Brain microvascular endothelial cell (primary cell): ENCODE measurements at regions not wholly inside any gene's neighbourhood (a gene's known extent, or its start where the extent isn't known, plus 50 kb on each side); places are given as distances from the start of the nearest gene placed in this dataset.
A peak's percentile ranks its signal among the peaks of the same experiment; 100 is the strongest.

Experiments
- DNase-seq: peaks from one replicate; pipeline ENCODE4 v3.0.0-alpha.2; 2020
- H3K27ac ChIP-seq: fragments of 250-450 bp; sonication (Bioruptor Pico); 2 replicates; pipeline ENCODE4 v1.5.1; 2020; ENCODE audit warnings: mild to moderate bottlenecking, moderate library complexity
- H3K27me3 ChIP-seq: fragments of 250-450 bp; sonication (Bioruptor Pico); replicated peaks from 2 replicates; pipeline ENCODE4 v1.5.1; 2020; ENCODE audit warnings: mild to moderate bottlenecking
- H3K36me3 ChIP-seq: fragments of 250-450 bp; sonication (Bioruptor Pico); replicated peaks from 2 replicates; pipeline ENCODE4 v1.5.1; 2020; ENCODE audit warnings: mild to moderate bottlenecking
- H3K4me3 ChIP-seq: 2 replicates; pipeline ENCODE4 v1.5.1; 2011; ENCODE audit warnings: low read depth, mild to moderate bottlenecking, control low read depth, low read length, moderate library complexity
- in situ Hi-C: cut with HindIII; loops from 2 replicates; pipeline ENCODE4 v1.10.0; 2017; ENCODE audit warnings: low sequenced_read_pairs, low pct_ligation_motif_present
- TF ChIP-seq, protein P1 (sequence below): IDR thresholded peaks from 2 replicates; pipeline ENCODE4 v1.5.1; 2011; ENCODE audit warnings: low read depth, mild to moderate bottlenecking, moderate library complexity, low read length, control low read depth, inconsistent platforms; ENCODE audit errors: missing control alignments

DNA sequence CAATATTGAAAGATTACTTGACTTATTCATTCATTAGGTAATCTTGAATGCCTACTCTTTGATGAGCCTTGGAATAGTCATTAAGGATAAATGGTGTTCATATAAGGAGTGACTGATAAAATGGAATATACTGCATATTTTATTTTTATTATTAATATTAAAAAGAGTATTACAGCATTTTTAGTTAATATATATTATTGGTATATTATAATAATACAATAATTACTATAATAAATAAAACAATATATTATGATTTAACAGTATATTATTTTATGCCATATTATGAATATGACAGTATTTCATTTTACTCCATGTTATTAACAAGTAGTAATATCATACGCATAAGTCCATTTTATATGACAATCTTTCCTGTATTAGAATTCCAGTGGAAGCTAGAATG lies 490.8 kb upstream of the NFIA start:
- in situ Hi-C loops, result no loop called here
- no peak for DNase-seq
- no peak overlapping the region for H3K27ac ChIP-seq
- H3K4me3 ChIP-seq, result no peak overlapping the region
- TF ChIP-seq, protein P1, sequence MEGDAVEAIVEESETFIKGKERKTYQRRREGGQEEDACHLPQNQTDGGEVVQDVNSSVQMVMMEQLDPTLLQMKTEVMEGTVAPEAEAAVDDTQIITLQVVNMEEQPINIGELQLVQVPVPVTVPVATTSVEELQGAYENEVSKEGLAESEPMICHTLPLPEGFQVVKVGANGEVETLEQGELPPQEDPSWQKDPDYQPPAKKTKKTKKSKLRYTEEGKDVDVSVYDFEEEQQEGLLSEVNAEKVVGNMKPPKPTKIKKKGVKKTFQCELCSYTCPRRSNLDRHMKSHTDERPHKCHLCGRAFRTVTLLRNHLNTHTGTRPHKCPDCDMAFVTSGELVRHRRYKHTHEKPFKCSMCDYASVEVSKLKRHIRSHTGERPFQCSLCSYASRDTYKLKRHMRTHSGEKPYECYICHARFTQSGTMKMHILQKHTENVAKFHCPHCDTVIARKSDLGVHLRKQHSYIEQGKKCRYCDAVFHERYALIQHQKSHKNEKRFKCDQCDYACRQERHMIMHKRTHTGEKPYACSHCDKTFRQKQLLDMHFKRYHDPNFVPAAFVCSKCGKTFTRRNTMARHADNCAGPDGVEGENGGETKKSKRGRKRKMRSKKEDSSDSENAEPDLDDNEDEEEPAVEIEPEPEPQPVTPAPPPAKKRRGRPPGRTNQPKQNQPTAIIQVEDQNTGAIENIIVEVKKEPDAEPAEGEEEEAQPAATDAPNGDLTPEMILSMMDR, result no peak
- no peaks in the 10 kb centered on the region for H3K27me3 ChIP-seq
- H3K36me3 ChIP-seq, result no peaks in the 10 kb centered on the region

DNA sequence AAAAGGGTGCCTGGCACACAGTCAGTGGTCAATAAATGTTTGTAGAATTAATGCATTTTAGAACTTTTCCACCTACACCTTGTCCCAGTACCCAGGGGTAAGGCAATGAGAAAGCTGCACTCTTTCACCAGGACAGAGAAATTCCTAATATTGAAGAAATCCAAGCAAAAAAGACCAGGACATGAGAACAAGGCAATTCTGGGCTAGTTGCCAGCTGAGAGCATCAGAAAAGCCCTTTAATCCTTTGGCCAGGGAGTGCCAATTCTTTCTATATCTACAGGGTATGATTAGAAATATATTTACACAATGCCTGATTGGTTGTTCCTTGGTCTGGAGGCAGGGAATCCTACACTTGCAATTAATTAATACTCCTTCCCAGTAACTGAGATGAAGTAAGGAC lies 492.4 kb upstream of the NFIA start:
- Histone ChIP-seq H3K27ac (no peak overlapping the region), H3K36me3 (no peaks in the 10 kb centered on the region), H3K4me3 (no peak overlapping the region), H3K27me3 (no peaks in the 10 kb centered on the region)
- TF ChIP-seq, protein P1, result no peak
- DNase-seq, result peak; percentile 20
- in situ Hi-C loops, result no loop called here

DNA sequence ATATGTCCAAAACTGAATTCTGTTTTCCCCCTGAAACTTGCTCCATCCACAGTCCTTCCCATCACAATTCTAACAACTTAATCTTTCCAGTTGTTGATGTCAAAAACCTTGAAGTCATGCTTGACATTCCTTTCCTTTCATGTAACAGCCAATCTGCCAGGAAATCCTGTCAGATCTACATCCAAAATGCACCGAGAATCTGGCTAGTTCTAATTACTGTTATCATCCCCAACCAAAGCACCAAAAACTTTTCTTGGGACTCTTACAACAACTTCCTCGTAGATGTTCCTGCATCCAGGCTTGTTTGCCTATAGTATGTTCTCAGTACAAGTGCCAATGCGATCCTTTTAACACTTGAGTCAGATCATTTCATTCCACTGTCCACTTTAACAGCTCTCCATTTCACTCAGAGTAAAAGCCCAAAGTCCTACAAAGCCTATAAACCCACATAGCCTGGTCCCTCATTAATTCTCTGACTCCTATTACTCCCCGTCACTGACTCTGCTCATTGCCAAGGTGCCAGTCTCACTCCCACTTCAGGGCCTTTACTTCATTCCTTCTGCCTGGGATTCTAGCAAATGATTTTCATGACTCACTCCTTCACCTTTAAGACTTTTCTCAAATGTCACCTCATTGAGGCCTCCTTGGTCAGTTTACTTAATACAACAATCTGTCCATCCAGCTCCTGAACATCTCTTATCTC lies 493.2 kb upstream of the NFIA start:
- DNase-seq, result peak; percentile 14
- in situ Hi-C loops, result no loop called here
- no peak overlapping the region for H3K27ac ChIP-seq
- H3K36me3 ChIP-seq, result no peaks in the 10 kb centered on the region
- no peak overlapping the region for H3K4me3 ChIP-seq
- no peaks in the 10 kb centered on the region for H3K27me3 ChIP-seq
- TF ChIP-seq, protein P1, result no peak

DNA sequence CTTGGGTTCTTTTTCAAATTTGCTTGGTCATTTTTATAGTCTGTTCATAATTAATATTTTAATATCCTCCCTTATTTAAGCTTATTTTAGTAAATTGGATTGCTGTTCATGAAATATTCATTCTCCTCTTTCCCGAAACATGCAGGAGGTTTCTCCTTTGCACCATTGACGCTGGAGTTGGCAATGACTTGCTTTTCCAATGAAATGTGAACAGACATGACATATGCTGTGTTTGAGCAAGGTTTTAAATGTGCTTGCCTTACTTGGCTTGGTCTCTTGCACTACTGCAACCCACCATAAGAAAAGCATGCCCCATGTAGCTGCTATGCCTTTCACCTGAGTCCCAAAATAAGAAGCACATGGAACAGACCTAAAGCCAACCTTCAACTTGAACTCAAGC lies 498.0 kb upstream of the NFIA start:
- no peaks in the 10 kb centered on the region for H3K27me3 ChIP-seq
- H3K27ac ChIP-seq, result no peak overlapping the region
- TF ChIP-seq, protein P1, result no peak
- in situ Hi-C loops, result no loop called here
- no peak overlapping the region for H3K4me3 ChIP-seq
- no peaks in the 10 kb centered on the region for H3K36me3 ChIP-seq
- no peak for DNase-seq

DNA sequence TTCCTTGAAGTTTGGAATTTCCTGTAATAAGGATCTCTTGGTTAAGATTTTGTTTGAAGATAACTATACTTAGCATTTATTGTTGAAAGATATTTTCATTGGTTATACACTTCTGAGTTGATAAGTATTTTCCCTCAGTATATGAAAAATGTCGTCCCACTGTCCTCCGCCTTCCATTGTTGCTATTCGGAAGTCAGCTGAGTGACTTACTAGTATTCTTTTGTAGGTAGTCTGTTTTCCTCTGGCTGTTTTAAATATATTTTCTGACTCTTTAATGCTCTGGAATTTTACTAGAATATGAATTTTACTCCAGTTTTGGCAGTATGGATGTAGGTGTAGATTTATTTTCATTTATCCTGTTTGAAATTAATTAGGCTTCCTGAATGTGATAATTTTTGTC lies 498.7 kb upstream of the NFIA start:
- Histone ChIP-seq H3K27ac (no peak overlapping the region), H3K36me3 (no peaks in the 10 kb centered on the region), H3K27me3 (no peaks in the 10 kb centered on the region), H3K4me3 (no peak overlapping the region)
- TF ChIP-seq, protein P1, result no peak
- DNase-seq, result no peak
- in situ Hi-C loops, result no loop called here
